Natural killer cell treated with Interleukin-12 subunit alpha and Interleukin-12 subunit beta and Interleukin-15 and Interleukin-18, amount 100 ng/mL, for 72 hours (primary cell): ENCODE measurements at regions not wholly inside any gene's neighbourhood (a gene's known extent, or its start where the extent isn't known, plus 50 kb on each side); places are given as distances from the start of the nearest gene placed in this dataset.

Source experiments
- ATAC-seq, 2 donors: fragments of 150-1000 bp; cut with Tn5 transposase in 1 of 2; sonication (Bioruptor Pico), chemical (Tn5 transposase) in 1 of 2; 2 replicates each; pipeline ENCODE4 v1.10.0; 2021
- DNase-seq: peaks from one replicate; pipeline ENCODE4 v3.0.0; 2022; ENCODE audit warnings: low spot score
- H3K27ac Mint-ChIP-seq, 2 donors: 1 replicate in 1 of 2; 2 replicates in 1 of 2; pipeline ENCODE4 v1.8.0; 2022; ENCODE audit warnings: mixed read lengths in 2 of 2, mild to moderate bottlenecking in 1 of 2, moderate library complexity in 1 of 2
- H3K27me3 Mint-ChIP-seq, 2 donors: 1 replicate in 1 of 2; 2 replicates in 1 of 2; pipeline ENCODE4 v1.8.0; 2022; ENCODE audit warnings: mixed read lengths in 2 of 2
- H3K36me3 Mint-ChIP-seq: one replicate; pipeline ENCODE4 v1.8.0; 2022; ENCODE audit warnings: mixed read lengths
- H3K4me1 Mint-ChIP-seq, 2 donors: 1 replicate in 1 of 2; 2 replicates in 1 of 2; pipeline ENCODE4 v1.8.0; 2022; ENCODE audit warnings: low read depth in 2 of 2, mixed read lengths in 2 of 2, mild to moderate bottlenecking in 1 of 2
- H3K4me3 Mint-ChIP-seq: one replicate; pipeline ENCODE4 v1.8.0; 2022; ENCODE audit warnings: mixed read lengths
- H3K9me3 Mint-ChIP-seq: 2 replicates; pipeline ENCODE4 v1.8.0; 2022; ENCODE audit warnings: mixed read lengths

GRCh38 chr4:10891866-10892265, 207.3 kb upstream of the CLNK start:
- ATAC-seq, result no peak
- DNase-seq, result no peak
- no peaks in the 10 kb centered on the region for H3K36me3 Mint-ChIP-seq
- no peak overlapping the region for H3K4me3 Mint-ChIP-seq
- H3K9me3 Mint-ChIP-seq, result no peaks in the 10 kb centered on the region
- H3K27me3 Mint-ChIP-seq, result peaks cover 17 to 24% of the 10 kb centered on the region in 2 donors
- no peak overlapping the region for H3K27ac Mint-ChIP-seq
- peaks cover 0 to 5% of the 10 kb centered on the region in 2 donors for H3K4me1 Mint-ChIP-seq

GRCh38 chr4:10889819-10890218, 205.3 kb upstream of the CLNK start:
- H3K27ac Mint-ChIP-seq, result no peak overlapping the region
- ATAC-seq (no peak), DNase-seq (no peak)
- peaks cover 19 to 21% of the 10 kb centered on the region in 2 donors for H3K27me3 Mint-ChIP-seq
- H3K4me3 Mint-ChIP-seq, result no peak overlapping the region
- peaks cover 0 to 5% of the 10 kb centered on the region in 2 donors for H3K4me1 Mint-ChIP-seq
- no peaks in the 10 kb centered on the region for H3K9me3 Mint-ChIP-seq
- H3K36me3 Mint-ChIP-seq, result no peaks in the 10 kb centered on the region

- no peaks in the 10 kb centered on the region for H3K4me1 Mint-ChIP-seq
- H3K36me3 Mint-ChIP-seq, result no peaks in the 10 kb centered on the region
- no peaks in the 10 kb centered on the region for H3K9me3 Mint-ChIP-seq
- ATAC-seq, result no peak
- no peak for DNase-seq
- peaks cover 2 to 8% of the 10 kb centered on the region in 2 donors for H3K27me3 Mint-ChIP-seq
- no peak overlapping the region for H3K27ac Mint-ChIP-seq
- H3K4me3 Mint-ChIP-seq, result no peak overlapping the region
Observed at GRCh38 chr4:10879411-10880110, 195.0 kb upstream of the CLNK start.

- no peak for DNase-seq
- ATAC-seq, result no peak
- Mint-ChIP-seq H3K27me3 (peaks cover 2 to 7% of the 10 kb centered on the region in 2 donors), H3K36me3 (no peaks in the 10 kb centered on the region), H3K27ac (no peak overlapping the region), H3K4me3 (no peak overlapping the region), H3K4me1 (no peaks in the 10 kb centered on the region), H3K9me3 (no peaks in the 10 kb centered on the region)
Observed at GRCh38 chr4:10878861-10879260, 194.3 kb upstream of the CLNK start.

GRCh38 chr4:10877076-10877475, 192.5 kb upstream of the CLNK start:
- no peaks in the 10 kb centered on the region for H3K36me3 Mint-ChIP-seq
- H3K4me3 Mint-ChIP-seq, result no peak overlapping the region
- H3K9me3 Mint-ChIP-seq, result no peaks in the 10 kb centered on the region
- H3K27ac Mint-ChIP-seq, result no peak overlapping the region
- ATAC-seq, result no peak
- no peak for DNase-seq
- H3K4me1 Mint-ChIP-seq, result no peaks in the 10 kb centered on the region
- peaks cover 2 to 7% of the 10 kb centered on the region in 2 donors for H3K27me3 Mint-ChIP-seq

- DNase-seq, result no peak
- H3K27ac Mint-ChIP-seq, result no peak overlapping the region
- peaks cover 2% of the 10 kb centered on the region in 2 donors for H3K27me3 Mint-ChIP-seq
- H3K4me3 Mint-ChIP-seq, result no peak overlapping the region
- no peaks in the 10 kb centered on the region for H3K9me3 Mint-ChIP-seq
- ATAC-seq, result no peak
- H3K4me1 Mint-ChIP-seq, result no peaks in the 10 kb centered on the region
- H3K36me3 Mint-ChIP-seq, result no peaks in the 10 kb centered on the region
Observed at GRCh38 chr4:10875144-10875799, 190.7 kb upstream of the CLNK start.

GRCh38 chr4:10873809-10874208, 189.2 kb upstream of the CLNK start:
- Mint-ChIP-seq H3K36me3 (no peaks in the 10 kb centered on the region), H3K4me1 (no peaks in the 10 kb centered on the region), H3K4me3 (no peak overlapping the region), H3K9me3 (no peaks in the 10 kb centered on the region), H3K27ac (no peak overlapping the region), H3K27me3 (no peaks in the 10 kb centered on the region)
- no peak for DNase-seq
- ATAC-seq, result no peak

GRCh38 chr4:10872833-10873517, 188.4 kb upstream of the CLNK start:
- H3K27ac Mint-ChIP-seq, result no peak overlapping the region
- no peak for DNase-seq
- no peak overlapping the region for H3K4me3 Mint-ChIP-seq
- no peaks in the 10 kb centered on the region for H3K27me3 Mint-ChIP-seq
- no peaks in the 10 kb centered on the region for H3K4me1 Mint-ChIP-seq
- H3K9me3 Mint-ChIP-seq, result no peaks in the 10 kb centered on the region
- no peak for ATAC-seq
- no peaks in the 10 kb centered on the region for H3K36me3 Mint-ChIP-seq

- DNase-seq (no peak), ATAC-seq (no peak)
- no peaks in the 10 kb centered on the region for H3K9me3 Mint-ChIP-seq
- H3K27ac Mint-ChIP-seq, result no peak overlapping the region
- H3K4me1 Mint-ChIP-seq, result no peaks in the 10 kb centered on the region
- no peaks in the 10 kb centered on the region for H3K27me3 Mint-ChIP-seq
- no peaks in the 10 kb centered on the region for H3K36me3 Mint-ChIP-seq
- H3K4me3 Mint-ChIP-seq, result no peak overlapping the region
Observed at GRCh38 chr4:10866666-10867065, 182.1 kb upstream of the CLNK start.

- Mint-ChIP-seq H3K27ac (no peak overlapping the region), H3K9me3 (no peaks in the 10 kb centered on the region)
Observed at GRCh38 chr4:10861036-10861435, 176.5 kb upstream of the CLNK start.

GRCh38 chr4:10856271-10856782, 171.8 kb upstream of the CLNK start:
- no peaks in the 10 kb centered on the region for H3K9me3 Mint-ChIP-seq
- no peak for DNase-seq
- H3K27ac Mint-ChIP-seq, result no peak overlapping the region
- H3K4me1 Mint-ChIP-seq, result no peaks in the 10 kb centered on the region
- no peaks in the 10 kb centered on the region for H3K36me3 Mint-ChIP-seq
- no peak overlapping the region for H3K4me3 Mint-ChIP-seq
- peaks cover 13 to 20% of the 10 kb centered on the region in 2 donors for H3K27me3 Mint-ChIP-seq
- ATAC-seq, result no peak

More at GRCh38 chr4:10861036-10861435, 176.5 kb upstream of the CLNK start:
- Mint-ChIP-seq H3K27me3 (no peaks in the 10 kb centered on the region), H3K4me1 (no peaks in the 10 kb centered on the region), H3K36me3 (no peaks in the 10 kb centered on the region), H3K4me3 (no peak overlapping the region)
- ATAC-seq, result no peak
- no peak for DNase-seq

- Mint-ChIP-seq H3K4me1 (no peaks in the 10 kb centered on the region), H3K4me3 (no peak overlapping the region), H3K9me3 (no peaks in the 10 kb centered on the region), H3K27ac (no peak overlapping the region), H3K27me3 (peaks cover 23 to 30% of the 10 kb centered on the region in 2 donors), H3K36me3 (no peaks in the 10 kb centered on the region)
- DNase-seq, result no peak
- ATAC-seq, result no peak
Observed at GRCh38 chr4:10853196-10853595, 168.6 kb upstream of the CLNK start.

GRCh38 chr4:10841697-10842096, 157.1 kb upstream of the CLNK start:
- Mint-ChIP-seq H3K4me3 (no peak overlapping the region), H3K9me3 (no peaks in the 10 kb centered on the region), H3K4me1 (no peaks in the 10 kb centered on the region), H3K27me3 (no peaks in the 10 kb centered on the region), H3K27ac (no peak overlapping the region), H3K36me3 (no peaks in the 10 kb centered on the region)
- ATAC-seq (peak in 1 of 2 donors; percentile 51), DNase-seq (no peak)

- H3K36me3 Mint-ChIP-seq, result no peaks in the 10 kb centered on the region
- no peak overlapping the region for H3K27ac Mint-ChIP-seq
- no peaks in the 10 kb centered on the region for H3K9me3 Mint-ChIP-seq
- ATAC-seq (no peak), DNase-seq (no peak)
- H3K4me1 Mint-ChIP-seq, result no peaks in the 10 kb centered on the region
- H3K27me3 Mint-ChIP-seq, result no peaks in the 10 kb centered on the region
- no peak overlapping the region for H3K4me3 Mint-ChIP-seq
Observed at GRCh38 chr4:10837151-10837550, 152.6 kb upstream of the CLNK start.
